ENCODE measurements at regions not wholly inside any gene's neighbourhood (a gene's known extent, or its start where the extent isn't known, plus 50 kb on each side); places are given as distances from the start of the nearest gene placed in this dataset.

GRCh38 chr5:6181147-6181729, 197.1 kb downstream of the MED10 start:
- dilution Hi-C loops (cut with MboI; ENCODE audit: extremely low pct_ligation_motif_present, low sequenced_read_pairs), result no loop called here
- ChIA-PET POLR2A (no interaction called here), CTCF (no interaction called here)
- no peak overlapping the region for H3K27ac ChIP-seq (ENCODE audit: insufficient read depth, low read depth, low read length)
- H3K4me1 ChIP-seq (ENCODE audit: control insufficient read depth, extremely low read depth, insufficient read depth, low read length), result no peaks in the 10 kb centered on the region
- no peak overlapping the region for H3K4me2 ChIP-seq (ENCODE audit: insufficient read depth, low read length)
- no peak overlapping the region for H2AFZ ChIP-seq (ENCODE audit: low read depth, low read length)
- DNase-seq (ENCODE audit: low read depth, low spot score) (no peak), FAIRE-seq (no peak)
- no peaks in the 10 kb centered on the region for H4K20me1 ChIP-seq (replicated peaks; ENCODE audit: control insufficient read depth, extremely low read depth, insufficient read depth, low read length)
- no peaks in the 10 kb centered on the region for H3K9me1 ChIP-seq (replicated peaks; ENCODE audit: control insufficient read depth, extremely low read depth, insufficient read depth, low read length)
- no peak overlapping the region for H3K9ac ChIP-seq (replicated peaks; ENCODE audit: extremely low read depth, insufficient read depth, low read length)
- no peak overlapping the region for H3K4me3 ChIP-seq (replicated peaks in 1 of 3; ENCODE audit: insufficient read depth in 1 of 3, low read depth in 1 of 3, low read length in 3 of 3)
- no peaks in the 10 kb centered on the region for H3K36me3 ChIP-seq (ENCODE audit: control insufficient read depth in 2 of 2, extremely low read depth in 1 of 2, insufficient read depth in 2 of 2, low read length in 2 of 2)
- BruUV-seq (replicated peaks), result no TSS peak
- intact Hi-C loops (cut with micrococcal nuclease), result no loop called here
- no peaks in the 10 kb centered on the region for H3K79me2 ChIP-seq (ENCODE audit: control insufficient read depth, insufficient read depth, low read length)
- TF ChIP-seq GATA2 (IDR thresholded peaks at IDR 0.05; ENCODE audit: insufficient read depth, insufficient read length, low read depth, low read length) (no peak), FOS (IDR thresholded peaks at IDR 0.05; ENCODE audit: borderline replicate concordance, insufficient read depth, low read length) (no peak), MAX (IDR thresholded peaks at IDR 0.05; ENCODE audit: insufficient read depth, insufficient read length) (no peak)
- H3K27me3 ChIP-seq (ENCODE audit: control insufficient read depth in 2 of 2, insufficient read depth in 2 of 2, low read length in 2 of 2), result no peaks in the 10 kb centered on the region
- H3K9me3 ChIP-seq (replicated peaks; ENCODE audit: control insufficient read depth, insufficient read depth, low read length), result peaks cover 3% of the 10 kb centered on the region

GRCh38 chr5:6180231-6180872, 198.0 kb downstream of the MED10 start:
- Histone ChIP-seq H3K4me3 (replicated peaks in 1 of 3; ENCODE audit: insufficient read depth in 1 of 3, low read depth in 1 of 3, low read length in 3 of 3) (no peak overlapping the region), H3K27me3 (ENCODE audit: control insufficient read depth in 2 of 2, insufficient read depth in 2 of 2, low read length in 2 of 2) (no peaks in the 10 kb centered on the region), H3K36me3 (ENCODE audit: control insufficient read depth in 2 of 2, extremely low read depth in 1 of 2, insufficient read depth in 2 of 2, low read length in 2 of 2) (no peaks in the 10 kb centered on the region), H3K27ac (ENCODE audit: insufficient read depth, low read depth, low read length) (no peak overlapping the region), H3K79me2 (ENCODE audit: control insufficient read depth, insufficient read depth, low read length) (no peaks in the 10 kb centered on the region), H3K9me1 (replicated peaks; ENCODE audit: control insufficient read depth, extremely low read depth, insufficient read depth, low read length) (no peaks in the 10 kb centered on the region), H2AFZ (ENCODE audit: low read depth, low read length) (no peak overlapping the region), H3K9me3 (replicated peaks; ENCODE audit: control insufficient read depth, insufficient read depth, low read length) (peaks cover under 1% of the 10 kb centered on the region), H4K20me1 (replicated peaks; ENCODE audit: control insufficient read depth, extremely low read depth, insufficient read depth, low read length) (no peaks in the 10 kb centered on the region), H3K4me2 (ENCODE audit: insufficient read depth, low read length) (no peak overlapping the region), H3K9ac (replicated peaks; ENCODE audit: extremely low read depth, insufficient read depth, low read length) (no peak overlapping the region), H3K4me1 (ENCODE audit: control insufficient read depth, extremely low read depth, insufficient read depth, low read length) (no peaks in the 10 kb centered on the region)
- dilution Hi-C loops (cut with MboI; ENCODE audit: extremely low pct_ligation_motif_present, low sequenced_read_pairs) (no loop called here), intact Hi-C loops (cut with micrococcal nuclease) (no loop called here)
- no peak for FAIRE-seq
- TF ChIP-seq MYC (IDR thresholded peaks at IDR 0.05; ENCODE audit: low read depth, low read length), result no peak
- no peak for TF ChIP-seq CTCF (IDR thresholded peaks at IDR 0.05; ENCODE audit: extremely low read depth in 1 of 2, insufficient read depth in 1 of 2, low read depth in 1 of 2, low read length in 2 of 2)
- no peak for TF ChIP-seq JUN (IDR thresholded peaks at IDR 0.05; ENCODE audit: borderline replicate concordance, insufficient read depth, insufficient read length, low read depth)
- no peak for TF ChIP-seq MAX (IDR thresholded peaks at IDR 0.05; ENCODE audit: insufficient read depth, insufficient read length)
- no peak for TF ChIP-seq POLR2A (IDR thresholded peaks at IDR 0.05; ENCODE audit: low read depth, low read length)
- TF ChIP-seq POLR2AphosphoS5 (IDR thresholded peaks at IDR 0.05; ENCODE audit: insufficient read depth, low read depth, low read length), result no peak
- no peak for TF ChIP-seq EZH2 (IDR thresholded peaks at IDR 0.05; ENCODE audit: borderline replicate concordance, low read depth, low read length, severe bottlenecking)
- TF ChIP-seq FOS (IDR thresholded peaks at IDR 0.05; ENCODE audit: borderline replicate concordance, insufficient read depth, low read length), result no peak
- BruUV-seq (replicated peaks), result no TSS peak
- ChIA-PET CTCF (no interaction called here), POLR2A (no interaction called here)
- no peak for DNase-seq (ENCODE audit: low read depth, low spot score)
